ENCODE measurements at regions not wholly inside any gene's neighbourhood (a gene's known extent, or its start where the extent isn't known, plus 50 kb on each side); places are given as distances from the start of the nearest gene placed in this dataset.

DNA sequence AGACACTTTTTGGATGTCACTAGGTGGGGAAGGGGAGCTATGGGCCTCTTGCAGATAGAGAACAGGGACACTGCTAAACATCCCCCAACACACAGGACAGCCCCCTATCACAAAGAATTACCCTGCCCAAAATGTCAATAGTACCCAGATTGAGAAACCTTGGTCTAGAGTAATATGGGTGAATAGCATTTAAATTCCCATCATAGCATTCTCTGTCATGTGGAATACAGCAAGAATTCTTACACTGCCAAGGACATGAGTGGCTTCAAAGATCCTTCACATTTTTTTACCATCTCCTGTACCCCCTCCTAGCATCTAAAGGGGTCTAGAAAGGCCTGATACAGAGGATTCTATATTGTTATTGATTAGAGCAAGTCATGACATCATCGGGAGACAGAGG is 83.1 kb upstream of the SSTR4 start:
- Histone ChIP-seq H3K4me2 (ENCODE audit: insufficient read depth, insufficient read length, low read length) (no peak overlapping the region), H3K56ac (ENCODE audit: insufficient read length, low read depth, low read length) (no peak overlapping the region), H3K79me1 (ENCODE audit: insufficient read depth, low read depth, low read length, poor library complexity, severe bottlenecking) (no peaks in the 10 kb centered on the region), H4K8ac (replicated peaks; ENCODE audit: insufficient read length, low read depth, low read length) (no peak overlapping the region), H3K18ac (ENCODE audit: insufficient read length, low read depth, low read length) (no peak overlapping the region), H3T11ph (ENCODE audit: low read length) (no peak overlapping the region), H2BK5ac (ENCODE audit: insufficient read length, low read length) (no peak overlapping the region), H4K20me1 (ENCODE audit: control insufficient read depth, insufficient read depth, insufficient read length) (no peaks in the 10 kb centered on the region), H2BK120ac (ENCODE audit: low read depth, low read length, poor library complexity, severe bottlenecking) (no peak overlapping the region), H3K4me1 (ENCODE audit: insufficient read depth, low read length) (no peaks in the 10 kb centered on the region), H3K27me3 (ENCODE audit: insufficient read depth, low read length) (no peaks in the 10 kb centered on the region), H4K5ac (ENCODE audit: insufficient read length, low read depth, low read length) (no peak overlapping the region), H3K9ac (ENCODE audit: extremely low read depth, insufficient read length, low read length) (no peak overlapping the region), H3K4ac (ENCODE audit: low read depth, low read length) (no peak overlapping the region), H4K91ac (ENCODE audit: insufficient read length, low read depth, low read length) (no peak overlapping the region), H2BK15ac (ENCODE audit: low read depth, low read length) (no peak overlapping the region), H3K27ac (ENCODE audit: insufficient read length, low read depth, low read length) (no peak overlapping the region), H3K23ac (ENCODE audit: insufficient read length, low read depth, low read length) (no peak overlapping the region), H2BK12ac (ENCODE audit: insufficient read length, low read depth, low read length) (no peak overlapping the region), H3K79me2 (ENCODE audit: insufficient read depth, low read length) (no peaks in the 10 kb centered on the region), H3K23me2 (ENCODE audit: insufficient read length, low read depth, low read length, poor library complexity, severe bottlenecking) (no peaks in the 10 kb centered on the region), H3K14ac (ENCODE audit: insufficient read depth, low read length) (no peak overlapping the region), H2AK5ac (ENCODE audit: insufficient read length, low read length) (no peak overlapping the region), H3K9me3 (ENCODE audit: control insufficient read depth, low read depth, low read length) (no peaks in the 10 kb centered on the region), H2BK20ac (ENCODE audit: low read depth, low read length, poor library complexity, severe bottlenecking) (no peak overlapping the region), H2AFZ (ENCODE audit: low read length) (no peak overlapping the region)
- H3K4me1 Mint-ChIP-seq = no peaks in the 10 kb centered on the region
- no peaks in the 10 kb centered on the region; a peak in 1 of 5 replicates for H3K9me3 Mint-ChIP-seq
- TF ChIP-seq, protein P1, sequence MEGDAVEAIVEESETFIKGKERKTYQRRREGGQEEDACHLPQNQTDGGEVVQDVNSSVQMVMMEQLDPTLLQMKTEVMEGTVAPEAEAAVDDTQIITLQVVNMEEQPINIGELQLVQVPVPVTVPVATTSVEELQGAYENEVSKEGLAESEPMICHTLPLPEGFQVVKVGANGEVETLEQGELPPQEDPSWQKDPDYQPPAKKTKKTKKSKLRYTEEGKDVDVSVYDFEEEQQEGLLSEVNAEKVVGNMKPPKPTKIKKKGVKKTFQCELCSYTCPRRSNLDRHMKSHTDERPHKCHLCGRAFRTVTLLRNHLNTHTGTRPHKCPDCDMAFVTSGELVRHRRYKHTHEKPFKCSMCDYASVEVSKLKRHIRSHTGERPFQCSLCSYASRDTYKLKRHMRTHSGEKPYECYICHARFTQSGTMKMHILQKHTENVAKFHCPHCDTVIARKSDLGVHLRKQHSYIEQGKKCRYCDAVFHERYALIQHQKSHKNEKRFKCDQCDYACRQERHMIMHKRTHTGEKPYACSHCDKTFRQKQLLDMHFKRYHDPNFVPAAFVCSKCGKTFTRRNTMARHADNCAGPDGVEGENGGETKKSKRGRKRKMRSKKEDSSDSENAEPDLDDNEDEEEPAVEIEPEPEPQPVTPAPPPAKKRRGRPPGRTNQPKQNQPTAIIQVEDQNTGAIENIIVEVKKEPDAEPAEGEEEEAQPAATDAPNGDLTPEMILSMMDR (conservative IDR thresholded peaks at IDR 0.05) = no peak
- no peak for DNase-seq
- H3K27ac Mint-ChIP-seq = no peak overlapping the region
- H3K27me3 Mint-ChIP-seq (ENCODE audit: low read depth) = peaks cover 5% of the 10 kb centered on the region
- WGBS (ENCODE audit: extremely low coverage, insufficient read length, low lambda C conversion rate) = no CpG with 5 or more reads among the region's 1 CpG
- H3K36me3 Mint-ChIP-seq (ENCODE audit: insufficient read depth in 1 of 3, low read depth in 3 of 3) = no peaks in the 10 kb centered on the region; a peak in 1 of 7 replicates
- no peak overlapping the region for H3K4me3 Mint-ChIP-seq
